Activated T-cell treated with anti-CD3 and anti-CD28 coated beads, Interleukin-2, amount 50 U/mL, for 48 hours (primary cell): ENCODE measurements at regions not wholly inside any gene's neighbourhood (a gene's known extent, or its start where the extent isn't known, plus 50 kb on each side); places are given as distances from the start of the nearest gene placed in this dataset.
"Not testable (repeated sequence)": the region's sequence is repeated elsewhere in the genome, so short reads cannot be mapped to it uniquely, and the experiment has no call there.

Experiments
- DNase-seq, 2 experiments: peaks; one replicate each; pipeline ENCODE4 v3.0.0-alpha.2; 2020

DNA sequence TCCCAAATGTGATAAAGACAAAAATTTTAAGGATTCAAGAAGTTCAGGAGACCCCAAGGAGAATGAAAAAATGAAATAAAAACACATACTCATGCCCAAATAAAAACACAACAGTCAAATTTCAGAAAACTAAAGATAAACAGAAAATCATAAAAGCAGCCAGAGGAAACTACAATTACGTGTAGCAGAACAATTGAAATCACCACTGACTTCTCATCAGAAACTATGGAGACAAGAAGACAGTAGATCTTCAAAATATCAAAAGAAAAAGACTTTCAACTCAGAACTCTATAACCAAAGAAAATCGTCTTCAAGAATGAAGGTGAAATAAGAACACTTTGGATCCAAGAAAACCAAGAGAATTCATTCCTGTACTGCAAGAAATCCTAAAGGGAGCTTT is 54.9 kb downstream of the DIO3 start:
- DNase-seq, result no peak

DNA sequence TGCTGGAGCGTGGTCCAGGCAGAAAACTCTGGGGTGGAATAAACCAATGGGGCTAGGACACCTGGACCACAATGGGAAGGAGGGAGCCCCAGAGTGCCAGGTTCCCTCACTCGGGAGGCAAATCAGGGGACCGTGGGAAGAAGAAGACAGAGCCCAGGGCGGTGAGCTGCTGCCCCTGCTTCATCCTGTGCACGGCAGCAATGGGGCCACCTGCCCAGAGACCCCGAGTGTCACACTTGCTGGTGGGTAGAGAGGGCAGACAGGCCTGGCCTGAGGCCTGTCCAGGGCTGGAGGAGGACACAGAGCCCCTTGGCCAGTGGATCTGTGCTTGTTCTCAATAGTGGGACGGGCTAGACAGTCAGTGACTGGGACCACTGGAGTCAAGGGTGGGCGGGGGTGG is 58.2 kb downstream of the DIO3 start:
- DNase-seq, result no peak

DNA sequence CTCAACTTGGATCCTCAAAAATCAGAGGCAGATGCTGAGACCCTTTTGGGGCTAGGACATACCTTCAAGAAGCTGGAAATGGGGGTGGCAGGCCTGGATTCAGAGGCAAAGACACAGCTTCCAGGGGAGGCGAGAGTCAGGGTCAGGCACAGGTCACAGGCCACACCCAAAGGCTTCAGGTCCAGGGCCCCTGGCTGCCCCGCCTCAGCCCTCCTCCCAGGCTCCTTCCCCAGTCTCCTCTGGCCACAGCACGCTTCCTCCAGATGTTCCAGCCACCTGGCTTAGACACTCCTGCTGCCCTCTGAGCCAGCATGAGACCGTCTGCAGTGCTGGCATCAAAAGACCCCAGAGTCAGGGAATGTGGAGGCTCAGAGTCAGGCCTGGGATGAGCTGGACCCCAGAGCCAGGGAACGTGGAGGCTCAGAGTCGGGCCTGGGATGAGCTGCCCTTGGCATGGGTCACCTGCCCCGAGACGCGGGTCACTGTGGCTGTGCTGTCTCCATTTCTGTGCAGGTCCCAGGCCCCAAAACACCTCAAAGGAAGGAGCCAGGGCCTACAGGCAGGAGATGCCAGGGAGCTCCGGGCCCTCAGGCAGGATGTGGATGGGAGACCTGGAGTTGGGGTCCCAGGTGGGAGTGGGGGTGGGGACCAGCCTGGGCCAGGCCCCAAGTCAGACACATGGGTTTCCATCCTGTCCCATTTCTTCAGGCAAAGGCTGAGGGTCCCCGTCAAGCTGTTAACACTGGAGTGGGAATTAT is 58.9 kb downstream of the DIO3 start:
- DNase-seq, result no peak

DNA sequence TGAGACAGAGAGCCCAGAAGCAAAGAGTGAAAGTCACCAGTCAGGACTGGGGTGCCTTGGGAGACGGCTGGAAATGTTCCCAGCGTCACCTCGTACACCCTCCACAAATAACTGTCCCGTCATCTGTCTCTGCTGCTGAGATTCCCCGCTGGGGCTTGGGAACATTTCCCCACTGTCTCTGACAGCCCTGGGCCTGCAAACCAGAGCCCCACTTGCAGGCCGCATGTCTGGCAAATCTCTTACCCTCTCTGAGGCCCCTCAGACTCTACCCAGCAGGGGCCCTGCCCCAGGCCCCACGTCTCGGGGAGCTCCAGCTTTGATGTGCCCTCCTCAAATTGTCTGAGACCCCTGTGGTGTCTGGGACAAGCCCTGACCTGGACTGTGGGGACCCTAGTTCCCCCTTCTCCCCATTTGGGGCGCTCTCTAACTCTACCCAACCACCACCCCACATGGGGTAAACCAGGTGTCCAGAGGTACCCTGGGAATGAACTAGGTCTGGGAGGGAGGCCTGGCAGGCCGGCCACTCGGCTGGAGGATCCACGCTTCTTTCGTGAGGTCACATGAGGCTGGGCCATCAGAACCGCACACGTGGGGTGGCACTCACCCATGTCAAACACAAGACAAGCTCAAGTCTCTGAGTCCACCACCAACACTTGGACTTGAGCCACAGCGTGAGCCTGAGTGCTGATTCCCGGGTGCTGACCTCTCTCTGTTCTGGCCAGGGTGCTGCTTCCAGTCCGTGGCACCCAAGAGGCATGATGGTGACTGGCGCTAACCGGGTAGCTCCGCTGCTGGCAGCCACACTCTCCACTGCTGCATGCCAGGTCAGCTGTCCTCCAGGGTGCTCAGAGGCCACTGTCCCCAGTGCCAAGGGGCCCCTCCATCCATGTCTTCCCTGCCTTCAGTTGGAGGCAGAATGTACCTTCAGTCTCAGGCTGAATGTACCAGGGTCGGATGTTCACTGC is 59.8 kb downstream of the DIO3 start:
- no peak for DNase-seq

DNA sequence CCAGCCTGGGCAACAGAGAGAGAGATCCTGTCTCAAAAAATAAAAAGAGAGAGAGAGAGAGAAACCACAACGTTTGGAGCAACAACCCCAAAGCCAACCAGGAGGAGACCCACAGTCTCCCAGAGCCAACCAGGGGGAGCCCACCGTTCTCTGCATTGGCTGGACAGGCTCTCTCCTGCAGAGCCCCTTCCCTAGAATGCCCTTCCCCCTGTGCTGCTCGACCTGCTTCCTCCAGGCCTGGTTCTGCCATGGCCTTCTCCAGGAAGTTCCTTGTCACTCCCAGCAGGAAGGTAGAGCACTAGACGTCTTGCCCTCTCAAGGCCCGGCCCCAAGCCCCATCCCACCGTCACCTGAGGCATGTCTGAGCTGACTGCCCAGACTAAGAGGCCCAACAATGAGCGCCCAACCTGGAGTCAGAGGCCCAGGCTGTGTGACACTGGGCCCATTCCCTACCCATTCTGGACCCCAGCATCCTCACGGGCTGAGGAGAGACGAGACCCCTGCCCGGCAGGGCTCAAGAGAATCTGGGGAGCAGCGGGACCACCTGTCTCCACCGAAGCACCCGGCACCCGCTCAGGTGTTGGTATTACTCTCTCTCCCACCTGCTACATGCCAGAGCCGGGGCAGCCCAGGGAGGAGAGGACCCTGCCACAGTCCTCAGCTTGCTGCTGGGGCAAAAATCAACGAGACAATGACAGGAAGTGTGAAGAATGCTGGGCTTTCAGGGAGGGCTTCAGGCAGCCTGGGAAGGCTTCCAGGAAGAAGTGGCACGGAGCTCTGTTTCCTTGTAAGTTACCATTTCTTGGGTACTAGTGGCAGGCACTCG is 61.2 kb downstream of the DIO3 start:
- DNase-seq, result no peak

DNA sequence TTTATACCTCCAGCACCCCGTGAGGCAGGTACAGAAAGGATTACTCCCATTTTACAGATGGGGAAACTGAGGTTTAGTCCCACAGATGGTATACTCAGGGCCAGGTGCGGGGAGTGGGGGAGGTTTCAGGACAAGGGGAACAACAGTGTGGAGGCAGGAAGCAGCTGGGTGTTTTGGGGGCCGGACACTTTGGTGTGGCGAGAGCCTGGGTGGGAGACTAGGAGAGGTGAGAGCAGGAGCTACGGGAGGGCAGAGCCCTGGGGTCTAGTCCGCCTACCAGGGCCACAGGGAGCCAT is 61.7 kb downstream of the DIO3 start:
- DNase-seq, result no peak

DNA sequence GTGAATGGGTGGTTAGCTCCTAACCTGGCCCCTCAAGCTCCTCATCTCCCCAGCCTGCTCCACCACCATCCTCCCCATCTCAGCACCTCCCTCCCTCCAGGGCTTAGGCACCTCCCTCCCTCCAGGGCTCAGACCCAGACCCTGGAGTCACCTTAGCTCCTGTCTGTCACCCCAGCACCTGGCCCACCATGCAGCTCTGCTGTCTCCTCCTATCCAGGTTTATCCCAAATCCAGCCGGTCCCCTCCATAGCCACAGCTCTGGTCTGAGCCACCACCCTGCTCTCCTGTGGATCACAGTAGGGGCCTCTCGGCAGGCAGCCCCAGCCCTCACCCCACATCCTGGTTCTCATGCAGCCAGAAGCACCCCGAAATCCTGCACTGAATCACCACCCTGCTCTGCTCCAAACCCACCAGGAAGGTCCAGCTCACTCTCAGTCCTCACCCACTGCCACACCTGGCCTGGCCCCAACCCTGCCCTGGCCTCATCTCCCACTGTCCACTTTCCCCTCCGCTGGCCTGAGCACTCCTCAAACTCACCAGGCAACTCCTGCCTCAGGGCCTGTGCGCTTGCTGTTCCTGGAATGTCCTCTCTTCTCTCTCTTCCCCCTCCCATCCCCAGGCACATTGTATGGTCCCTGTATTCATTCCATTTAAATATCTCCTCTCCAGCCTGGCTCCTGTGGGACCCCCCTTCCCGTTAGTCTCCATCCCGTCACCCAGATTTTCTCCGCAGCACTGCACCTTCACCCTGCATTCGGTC is 62.6 kb downstream of the DIO3 start:
- no peak for DNase-seq

DNA sequence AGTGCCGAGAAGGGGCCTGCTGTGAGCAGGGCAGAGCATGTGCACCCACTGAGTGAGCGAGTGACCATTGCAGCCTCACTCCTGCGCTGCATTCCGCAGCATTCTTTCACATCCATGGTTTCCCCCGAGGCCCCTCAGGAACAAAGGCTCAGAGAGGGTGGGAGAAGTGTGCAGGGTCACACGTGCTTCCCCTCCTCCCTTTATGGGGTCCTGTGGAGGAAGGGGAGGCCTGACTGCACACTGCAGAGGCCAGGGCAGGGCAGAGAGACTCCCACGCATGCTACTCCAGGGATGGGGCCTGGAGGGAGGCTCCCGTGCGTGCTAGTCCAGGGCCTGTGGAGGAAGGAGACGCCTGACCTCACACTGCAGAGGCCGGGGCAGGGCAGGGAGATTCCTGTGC is 63.2 kb downstream of the DIO3 start:
- no peak for DNase-seq

DNA sequence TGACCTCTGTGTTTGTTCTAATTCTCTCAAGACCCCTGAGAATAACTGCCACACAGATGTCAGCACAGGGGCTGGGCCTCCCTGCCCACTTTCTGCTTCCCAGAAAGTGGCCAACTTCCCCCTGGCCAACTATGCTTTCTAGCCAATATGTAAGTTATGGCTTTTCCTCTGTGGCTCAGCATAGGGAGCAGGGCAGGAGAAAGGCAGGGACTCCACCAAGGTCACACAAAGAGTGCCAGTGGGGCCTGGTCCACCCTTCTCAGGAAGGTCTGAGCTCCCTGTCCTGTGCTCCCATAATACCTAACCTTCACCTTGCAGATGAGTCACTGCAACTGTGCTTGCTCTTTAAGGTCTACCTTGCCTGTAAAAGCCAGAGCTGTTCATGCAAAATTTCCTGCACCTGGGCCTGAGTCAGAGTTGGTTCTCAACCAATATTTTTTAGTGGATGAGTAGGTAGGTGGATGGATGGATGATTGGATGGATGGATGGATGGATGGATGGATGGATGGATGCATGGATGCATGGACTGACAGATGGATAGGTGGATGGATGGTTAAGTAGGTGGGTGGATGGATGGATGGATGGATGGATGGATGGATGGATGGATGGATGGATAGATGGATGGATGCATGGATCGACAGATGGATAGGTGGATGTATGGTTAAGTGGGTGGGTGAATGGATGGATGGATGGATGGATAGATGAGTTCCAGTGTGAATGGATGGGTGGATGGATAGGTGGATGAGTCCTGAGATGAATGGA is 64.2 kb downstream of the DIO3 start:
- no peak for DNase-seq

DNA sequence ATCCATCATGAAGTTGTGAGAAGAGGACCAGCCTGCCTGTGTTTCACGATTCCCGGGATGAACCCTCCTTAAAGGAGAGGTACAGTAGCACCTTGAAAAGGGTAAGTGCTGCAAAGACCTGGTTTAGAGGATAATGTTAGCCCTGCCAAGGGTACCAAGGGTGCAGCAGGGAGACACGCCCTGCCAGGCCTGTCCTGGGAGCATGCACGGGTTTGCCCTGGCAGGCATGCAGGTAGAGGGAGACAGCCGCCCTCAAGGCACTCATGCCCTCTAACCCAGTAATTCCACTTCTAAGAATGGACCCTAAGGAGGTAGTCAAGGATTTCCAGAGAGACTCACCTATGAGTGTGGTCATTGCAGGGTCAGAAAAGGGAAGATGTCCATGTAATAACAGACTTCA is 65.0 kb downstream of the DIO3 start:
- DNase-seq, result no peak

DNA sequence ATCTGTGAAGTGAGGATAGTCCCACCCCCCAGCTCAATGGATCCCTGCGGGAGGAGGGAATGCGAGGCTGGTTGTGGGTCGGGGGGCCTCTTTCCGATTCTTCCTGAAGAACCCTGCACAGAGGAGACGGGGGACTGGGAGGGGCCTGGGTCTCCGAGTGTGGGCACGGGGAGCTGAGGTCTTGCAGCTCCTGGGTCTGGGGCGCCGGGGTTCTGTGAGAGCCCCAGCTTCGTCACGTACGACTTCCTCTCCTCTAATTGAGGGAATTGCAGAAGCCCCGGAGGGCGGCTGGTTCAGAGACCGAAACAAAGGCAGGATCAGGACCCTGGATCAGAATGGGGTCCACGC is 66.6 kb downstream of the DIO3 start:
- peak in 1 of 2 experiments; percentile 16 for DNase-seq

DNA sequence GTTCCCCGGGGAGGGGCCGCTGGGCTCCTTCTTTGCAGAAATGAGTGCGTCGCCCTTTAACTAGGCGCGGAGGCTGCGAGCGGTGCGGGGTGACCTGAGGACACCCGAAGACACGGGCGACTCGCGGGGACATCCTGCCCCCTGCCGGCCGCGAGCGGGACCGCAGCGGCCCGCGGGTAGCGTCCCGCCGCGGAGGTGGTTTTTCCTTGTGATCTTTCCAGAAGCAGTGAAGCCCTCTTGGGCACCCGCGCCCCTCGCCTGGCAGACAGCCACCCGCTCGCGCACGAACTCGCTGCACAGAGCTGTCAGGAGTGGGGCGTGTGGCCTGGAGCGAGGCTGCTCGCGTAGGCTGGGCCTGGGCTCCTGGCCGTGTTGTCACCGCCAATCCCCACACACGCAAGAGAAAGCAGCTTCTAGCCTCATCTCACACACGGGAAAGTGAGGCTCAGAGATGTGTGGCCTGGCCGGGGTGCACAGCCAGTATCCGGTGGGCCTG is 67.2 kb downstream of the DIO3 start:
- peak; percentile 86 for DNase-seq

DNA sequence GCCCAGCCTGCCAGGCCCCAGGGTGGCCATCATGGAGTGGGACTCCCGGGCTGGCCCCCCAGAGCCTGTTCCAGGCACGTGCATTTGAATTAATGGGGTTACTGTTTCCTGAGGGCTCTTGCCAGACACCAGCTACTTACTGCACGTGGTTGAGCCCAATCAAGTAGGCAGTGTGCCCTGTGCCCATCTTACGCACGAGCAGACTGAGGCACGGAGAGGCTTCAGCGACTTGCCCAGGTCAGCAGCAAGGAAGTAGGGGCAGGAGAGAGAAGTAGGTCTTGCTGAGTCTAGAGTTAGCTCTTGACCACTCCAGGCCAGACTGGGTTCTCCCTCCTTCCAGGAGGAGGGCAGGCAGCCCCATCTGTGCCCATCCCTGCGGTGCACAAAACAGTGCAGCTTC is 67.7 kb downstream of the DIO3 start:
- no peak for DNase-seq

DNA sequence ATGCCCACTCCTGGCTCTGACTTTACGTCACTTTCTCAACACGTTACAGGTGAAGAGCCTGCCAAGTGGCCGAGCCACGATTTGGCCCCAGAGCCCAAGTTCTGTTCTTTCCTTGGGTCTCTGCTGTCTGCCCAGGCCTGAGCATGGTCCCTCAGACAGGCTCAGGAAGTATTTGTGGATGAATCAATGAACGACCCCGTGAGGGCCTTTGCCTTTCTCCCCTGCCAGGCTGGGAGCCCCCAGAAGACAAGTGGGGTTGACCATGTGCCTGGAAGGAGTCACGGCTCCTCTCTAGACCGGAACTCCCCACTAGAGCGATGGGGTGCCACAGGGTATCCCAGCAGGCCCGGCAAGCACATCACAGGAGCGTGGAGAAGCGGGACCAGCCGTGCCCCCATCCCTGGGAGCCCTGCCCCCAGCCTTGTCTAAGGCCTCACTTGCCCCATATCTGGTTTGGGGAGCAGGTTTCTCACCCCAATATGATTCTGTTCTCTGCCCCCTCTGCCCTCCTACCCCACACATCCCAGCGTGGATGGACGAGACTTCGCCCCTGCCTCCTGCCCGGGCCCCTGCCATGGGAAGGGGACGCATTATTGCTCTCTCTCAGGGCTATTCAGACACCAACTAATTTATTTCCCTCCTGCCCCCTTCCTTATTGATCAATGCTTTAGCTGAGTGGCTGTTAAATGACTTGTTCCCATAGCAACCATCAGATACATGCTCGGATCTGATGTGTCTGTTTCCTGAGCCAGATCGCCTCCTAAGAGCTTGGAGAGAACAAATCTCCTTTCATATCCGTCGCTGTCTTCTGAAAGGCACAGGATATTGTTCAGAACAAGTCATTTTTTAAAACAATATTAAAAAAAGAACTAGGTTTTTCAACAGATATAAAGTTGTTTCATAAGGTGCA is 69.0 kb downstream of the DIO3 start:
- DNase-seq, result no peak

DNA sequence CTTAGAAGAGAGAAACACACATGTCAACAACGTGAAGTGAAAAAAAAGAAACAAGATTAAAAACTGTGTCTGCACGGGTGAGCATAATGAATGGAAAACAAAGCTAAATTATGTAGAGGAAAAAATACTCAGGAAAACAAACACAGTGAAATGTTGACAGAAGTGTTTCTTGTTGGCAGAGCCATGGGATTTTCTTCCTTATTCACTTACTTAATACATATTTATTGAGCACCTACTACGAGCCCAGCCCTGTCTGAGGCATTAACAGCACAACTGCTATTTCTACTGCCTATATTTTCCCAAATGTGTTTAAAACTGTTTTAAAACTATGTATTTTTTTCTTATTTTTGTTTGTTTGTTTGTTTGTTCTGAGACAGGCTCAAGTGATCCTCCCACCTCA is 69.9 kb downstream of the DIO3 start:
- DNase-seq, result no peak

DNA sequence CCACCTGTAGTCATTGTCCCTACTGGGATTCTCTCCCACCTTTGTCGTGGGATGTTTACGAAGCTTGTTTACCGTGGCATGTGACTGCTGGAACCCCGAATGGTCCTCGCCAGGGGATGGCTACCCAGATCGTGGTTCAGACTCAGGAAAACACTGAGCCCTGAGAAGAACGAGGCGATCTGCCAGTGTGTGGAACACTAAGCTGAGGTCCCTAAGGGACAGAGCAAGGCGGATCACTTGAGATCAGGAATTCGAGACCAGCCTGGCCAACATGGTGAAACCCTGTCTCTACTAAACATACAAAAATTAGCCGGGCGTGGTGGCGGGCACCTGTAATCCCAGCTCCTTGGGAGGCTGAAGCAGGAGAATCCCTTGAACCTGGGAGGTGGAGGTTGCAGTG is 70.7 kb downstream of the DIO3 start:
- not testable (repeated sequence) for DNase-seq

DNA sequence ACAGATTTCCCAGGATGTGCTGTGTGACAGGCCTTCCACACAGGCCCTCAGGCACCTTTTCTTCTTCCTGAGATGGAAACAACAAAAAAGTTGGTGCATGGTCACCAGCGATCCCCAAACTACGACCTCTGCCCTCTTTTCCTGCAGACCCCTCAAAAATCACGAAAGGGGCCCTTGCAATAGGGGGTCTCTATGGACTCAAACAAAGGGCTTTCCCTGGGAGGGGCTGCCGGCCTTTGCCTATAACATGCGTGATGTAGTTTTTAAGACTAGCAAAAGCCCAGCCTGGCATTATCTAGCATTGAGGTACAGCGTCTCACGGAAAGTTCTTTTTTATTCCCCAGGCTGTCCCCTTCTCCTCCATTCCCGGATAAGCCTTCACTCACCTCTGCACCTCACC is 71.2 kb downstream of the DIO3 start:
- no peak for DNase-seq

DNA sequence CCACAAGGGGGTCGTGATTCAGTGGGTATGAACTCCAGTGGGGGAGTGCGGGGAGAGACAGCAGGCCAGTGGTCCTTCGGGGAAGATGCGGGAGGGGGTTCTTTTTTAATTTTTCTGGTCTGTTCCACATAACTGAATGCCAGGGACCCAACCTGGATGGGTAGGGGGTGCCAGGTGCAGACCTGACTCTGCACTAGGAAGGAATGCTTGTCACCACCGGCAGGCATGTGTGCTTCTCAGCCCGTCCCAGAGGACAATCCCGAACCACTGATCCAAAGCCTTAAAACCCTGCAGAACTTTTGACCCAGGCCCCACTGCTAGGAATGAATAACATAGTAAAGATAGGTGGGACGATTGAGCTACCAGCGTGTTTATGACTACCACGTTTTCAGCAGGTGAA is 72.0 kb downstream of the DIO3 start:
- no peak for DNase-seq

DNA sequence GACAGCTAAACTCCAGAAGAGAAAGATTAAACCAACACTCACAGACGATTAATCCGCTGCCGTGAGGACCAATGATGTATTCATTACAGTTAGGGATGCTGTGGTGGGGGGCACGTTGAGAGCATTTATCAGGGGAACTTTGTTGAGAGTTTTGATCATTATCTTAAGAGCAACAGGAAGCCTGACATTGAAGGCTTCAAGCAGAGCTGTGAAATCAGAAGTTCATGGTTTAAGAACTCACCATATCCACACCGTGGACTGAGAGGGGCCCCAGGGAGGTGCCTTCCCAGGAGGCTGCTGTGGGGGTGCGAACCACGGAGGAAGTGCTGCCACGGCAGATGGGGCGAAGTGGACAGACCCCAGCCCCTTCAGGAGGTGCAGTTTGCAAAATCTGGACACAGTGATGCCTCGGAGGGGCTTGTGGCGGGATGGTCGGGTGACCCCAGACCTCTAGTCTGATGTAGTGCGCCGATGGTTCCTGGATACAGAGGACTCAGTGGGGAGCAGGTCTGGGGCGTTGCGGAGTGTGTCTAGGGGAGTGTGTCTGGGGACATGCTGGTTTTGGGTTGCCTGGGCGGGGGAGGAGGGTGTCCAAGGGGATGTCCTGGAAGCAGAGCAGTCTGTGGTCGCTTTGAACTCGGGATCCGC is 73.0 kb downstream of the DIO3 start:
- no peak for DNase-seq
